K562 (cell line): ENCODE measurements at regions not wholly inside any gene's neighbourhood (a gene's known extent, or its start where the extent isn't known, plus 50 kb on each side); places are given as distances from the start of the nearest gene placed in this dataset.

Source experiments
- CHD7 ChIP-seq: fragments of 200-600 bp; sonication (generic); IDR thresholded peaks from one replicate; pipeline ENCODE4 v1.6.1; 2012; ENCODE audit warnings: mild to moderate bottlenecking, low read depth, low read length, inconsistent platforms
- FOXA3 ChIP-seq, 2 experiments: fragments of 450-650 bp in 1 of 2; sonication (generic) in 1 of 2; formaldehyde crosslinking; IDR thresholded peaks in 1 of 2; conservative IDR thresholded peaks in 1 of 2; 2 replicates each; pipeline versions ENCODE4 v1.4.0 to v1.8.0; 2020 to 2022; ENCODE audit warnings: mild to moderate bottlenecking in 2 of 2, missing genetic modification reagents in 1 of 2
- RBM14 ChIP-seq: fragments of 200-400 bp; formaldehyde crosslinking; IDR thresholded peaks from 2 replicates; pipeline ENCODE4 v1.6.1; 2018; ENCODE audit warnings: low read depth, mild to moderate bottlenecking, low read length, moderate library complexity, borderline replicate concordance; ENCODE audit not compliant: insufficient read depth
- SETDB1 ChIP-seq: IDR thresholded peaks from one replicate; pipeline ENCODE4 v1.6.1; 2012; ENCODE audit warnings: low read length, control low read depth, inconsistent platforms
- ZNF165 ChIP-seq: fragments of 250-450 bp; sonication (Bioruptor Pico); IDR thresholded peaks from 2 replicates; pipeline ENCODE4 v1.4.0; 2020; ENCODE audit warnings: borderline replicate concordance
- ZNF583 ChIP-seq: fragments of 250-450 bp; sonication (Bioruptor Pico); IDR thresholded peaks from 2 replicates; pipeline ENCODE4 v1.4.0; 2020
- ZNF592 ChIP-seq: fragments of 450-650 bp; IDR thresholded peaks from 2 replicates; pipeline ENCODE4 v1.6.1; 2017; ENCODE audit warnings: antibody characterized with exemption, mild to moderate bottlenecking

DNA sequence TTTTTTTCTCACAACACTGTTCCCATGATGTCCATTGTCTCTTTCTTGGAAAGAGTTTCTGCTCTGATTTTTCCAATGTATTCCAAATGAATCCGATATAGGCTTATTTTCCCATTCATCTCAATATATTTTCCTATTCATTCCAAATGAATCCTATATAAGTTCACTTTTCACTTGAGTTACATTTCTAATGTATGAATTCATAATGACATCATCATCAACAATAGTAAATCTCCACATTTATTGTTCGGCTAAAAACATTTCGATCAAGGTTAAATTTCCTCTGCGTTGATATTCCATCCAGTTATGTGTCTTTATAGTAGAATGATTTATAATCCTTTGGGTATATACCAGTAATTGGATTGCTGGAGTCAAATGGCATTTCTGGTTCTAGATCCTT lies 76.7 kb upstream of the SLC8A1 start (continued):
- no peak for TF ChIP-seq CHD7
- no peak for TF ChIP-seq SETDB1
- no peak for TF ChIP-seq ZNF592
- no peak for TF ChIP-seq RBM14
- no peak for TF ChIP-seq ZNF583 (CRISPR knock-in tag)
- TF ChIP-seq FOXA3 (CRISPR knock-in tag; conservative IDR thresholded peaks at IDR 0.05 in 1 of 2, IDR thresholded peaks at IDR 0.05 in 1 of 2) = no peak
- TF ChIP-seq ZNF165 (CRISPR knock-in tag) = no peak
- TF ChIP-seq, all 486 proteins: peak for 0
